HT1080 (cell line): ENCODE measurements at regions not wholly inside any gene's neighbourhood (a gene's known extent, or its start where the extent isn't known, plus 50 kb on each side); places are given as distances from the start of the nearest gene placed in this dataset. TPM values are rescaled to one million over a fixed set of nuclear protein-coding genes. Genes with fewer than 3 reads are reported as not detected.

Source experiments
- DNase-seq: peaks from one replicate; pipeline ENCODE4 v3.0.0-alpha.2; 2015; ENCODE audit warnings: low read depth
- small RNA-seq: library from RNA; depleted of rRNA; stranded (forward); fragments of <200 nt; gene quantifications from one replicate; pipeline ENCODE3, GENCODE V24; 2014

DNA sequence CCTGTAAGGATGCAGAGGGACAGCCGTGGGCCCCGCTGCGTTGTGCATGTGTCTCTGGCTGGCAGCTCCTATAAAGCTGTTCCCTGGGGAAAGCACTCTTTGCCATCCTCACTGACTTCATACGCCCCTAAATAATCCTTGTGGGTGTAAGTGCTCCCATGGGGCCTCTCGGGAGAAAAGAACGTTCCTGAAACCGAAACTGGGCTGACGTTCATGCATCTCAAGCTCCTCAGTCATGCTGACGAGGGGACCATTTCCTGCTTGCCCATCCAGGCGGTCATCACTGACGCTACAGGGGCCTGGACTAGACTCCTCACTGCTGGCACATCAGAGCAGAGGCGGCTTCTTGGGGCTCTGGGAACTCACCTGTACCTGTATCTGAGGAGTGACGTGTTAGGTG lies 73.1 kb upstream of the USP24 start:
- no peak for DNase-seq

- no peak for DNase-seq
Observed at GRCh38 chr1:55287723-55288122, 72.6 kb upstream of the USP24 start.

- DNase-seq: peak; percentile 50
Observed at GRCh38 chr1:55286856-55287602, 71.9 kb upstream of the USP24 start.

DNA sequence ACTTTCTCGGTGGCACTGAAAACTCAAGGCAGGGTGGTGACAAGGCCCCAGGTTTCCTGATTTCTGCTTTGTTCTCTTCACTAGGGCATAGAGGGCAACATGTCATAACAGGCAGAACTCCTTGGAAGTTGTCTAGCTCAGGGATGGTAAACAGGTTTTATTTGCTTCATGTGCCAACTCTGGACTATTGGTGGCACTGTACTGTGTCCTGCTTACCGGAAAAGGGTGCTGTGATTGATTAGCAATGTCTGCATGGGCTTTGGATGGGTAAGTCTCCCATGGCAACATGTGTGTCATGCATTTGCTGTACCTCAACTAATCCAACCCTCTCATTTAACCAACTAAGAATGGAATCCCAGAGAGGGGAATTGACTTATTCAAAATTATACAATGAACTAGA lies 70.7 kb upstream of the USP24 start:
- peak; percentile 22 for DNase-seq

GRCh38 chr1:55284856-55285255 lies 69.7 kb upstream of the USP24 start:
- peak; percentile 38 for DNase-seq

DNA sequence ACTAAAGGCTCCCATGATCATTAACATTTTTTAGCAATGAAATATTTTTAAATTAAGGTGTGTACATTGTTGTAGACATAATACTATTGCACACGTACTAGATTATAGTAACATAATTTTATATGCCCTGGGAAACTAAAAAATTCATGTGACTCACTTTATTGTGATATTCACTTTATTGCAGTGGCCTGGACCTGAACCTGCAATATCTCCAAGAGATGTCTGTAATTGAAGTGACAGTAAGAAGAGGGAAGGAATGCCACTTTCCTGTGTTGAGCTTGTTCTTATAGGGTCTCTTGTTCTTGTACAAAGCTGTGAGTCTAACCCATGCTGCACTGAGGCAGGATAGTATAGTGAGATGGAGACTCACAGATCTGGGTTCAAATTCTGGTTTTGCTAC lies 66.9 kb upstream of the USP24 start:
- no peak for DNase-seq

- peak; percentile 36 for DNase-seq
Observed at GRCh38 chr1:55280731-55281130, 65.6 kb upstream of the USP24 start.

DNA sequence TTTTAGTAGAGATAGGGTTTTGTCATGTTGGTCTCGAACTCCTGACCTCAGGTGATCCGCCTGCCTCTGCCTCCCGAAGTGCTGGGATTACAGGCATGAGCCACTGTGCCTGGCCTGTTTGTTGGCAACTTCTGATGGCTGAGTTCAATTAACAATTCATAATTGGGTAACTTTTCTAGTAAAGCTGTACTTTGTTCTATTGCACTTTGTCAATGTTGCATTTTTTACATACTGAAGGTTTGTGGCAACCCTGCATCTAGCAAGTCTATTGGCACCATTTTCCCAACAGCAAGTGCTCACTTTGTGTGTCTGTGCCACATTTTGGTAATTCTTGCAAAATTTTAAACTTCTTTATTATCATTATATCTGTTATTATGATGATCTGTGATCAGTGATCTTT lies 64.5 kb upstream of the USP24 start:
- no peak for DNase-seq

- DNase-seq: no peak
Observed at GRCh38 chr1:55278378-55278777, 63.2 kb upstream of the USP24 start.

- DNase-seq: peak; percentile 66
Observed at GRCh38 chr1:55277377-55278130, 62.4 kb upstream of the USP24 start.

DNA sequence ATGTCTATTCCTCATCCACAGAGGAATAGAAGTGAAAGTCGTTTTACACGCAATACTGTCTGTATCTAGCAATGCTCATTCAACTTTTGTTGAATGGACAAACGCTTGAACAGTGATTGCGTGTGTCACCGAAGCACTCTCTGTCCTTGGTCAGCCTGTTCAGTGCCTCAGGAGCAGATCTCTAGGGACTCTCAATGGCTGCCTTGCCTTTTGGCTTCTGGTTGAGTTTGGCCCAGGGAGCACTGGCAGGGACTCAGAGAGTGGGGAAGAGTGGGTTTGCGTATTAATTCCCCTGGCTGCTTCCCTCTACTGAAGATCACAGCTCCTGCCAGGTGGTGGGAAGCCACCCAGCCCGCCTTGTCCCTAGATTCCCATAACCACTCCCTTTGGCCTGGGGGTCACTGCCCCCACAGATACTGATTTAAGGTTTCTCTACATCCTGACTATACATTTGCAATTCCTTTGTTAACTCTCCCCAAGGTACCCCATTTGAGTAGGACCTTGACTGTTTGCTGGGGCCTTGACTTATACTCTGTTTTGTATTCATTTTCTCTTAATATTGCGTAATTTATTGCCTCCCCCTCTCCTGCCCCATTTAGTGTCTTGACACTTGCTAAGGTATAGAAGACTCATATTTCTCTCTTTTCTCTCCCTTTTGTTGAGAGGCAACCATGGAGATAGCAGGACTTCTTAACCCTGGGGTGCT lies 61.7 kb upstream of the USP24 start:
- no peak for DNase-seq

GRCh38 chr1:55275941-55276341 lies 60.8 kb upstream of the USP24 start:
- DNase-seq: no peak

- no peak for DNase-seq
Observed at GRCh38 chr1:55275151-55275748, 60.1 kb upstream of the USP24 start.

DNA sequence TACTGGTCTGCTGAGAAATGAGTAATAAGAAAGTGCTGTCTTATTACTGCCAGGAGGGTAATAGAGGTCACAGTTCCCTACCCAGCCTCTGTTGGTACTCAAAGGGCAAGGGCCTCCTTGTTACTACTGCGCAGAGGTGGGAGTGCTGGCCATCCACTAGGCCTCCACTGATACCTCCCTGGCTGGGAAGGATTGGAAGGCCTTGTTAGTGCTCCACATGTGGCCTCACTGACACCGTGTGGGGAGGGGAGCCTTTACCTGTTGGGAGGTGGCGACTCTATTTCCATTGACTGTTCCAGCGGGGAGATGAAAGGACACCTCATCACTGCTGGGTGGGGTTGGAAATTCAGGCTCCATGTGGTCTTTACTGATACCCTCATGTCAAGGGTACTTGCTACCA lies 57.8 kb upstream of the USP24 start:
- no peak for DNase-seq

Small RNA genes lying in the stretch of these regions (small RNA-seq; reads per million reads assigned to genes)
- gene RF00019 (not detected), gene RNU6-830P (not detected)
